CD14-positive monocyte (primary cell): ENCODE measurements at regions not wholly inside any gene's neighbourhood (a gene's known extent, or its start where the extent isn't known, plus 50 kb on each side); places are given as distances from the start of the nearest gene placed in this dataset.

ENCODE experiments used
- DNase-seq, 3 donors: peaks; one replicate each; pipeline ENCODE4 v3.0.0-alpha.2; 2011 to 2022
- H2AFZ ChIP-seq: 2 replicates; pipeline ENCODE4 v1.6.0; 2012; ENCODE audit warnings: mild to moderate bottlenecking, low read depth, low read length, inconsistent platforms; ENCODE audit not compliant: insufficient read depth, poor library complexity, severe bottlenecking
- H3K27ac ChIP-seq, 2 donors: 1 replicate in 1 of 2; 2 replicates in 1 of 2; pipeline ENCODE4 v1.5.1; 2012 to 2013; ENCODE audit warnings: low read length in 2 of 2, control low read depth in 1 of 2, inconsistent platforms in 1 of 2, low read depth in 1 of 2, mild to moderate bottlenecking in 1 of 2
- H3K27me3 ChIP-seq, 2 donors: one replicate each; pipeline versions ENCODE4 v1.6.0 to v1.6.1; 2011 to 2013; ENCODE audit warnings: low read length in 2 of 2; ENCODE audit not compliant: control insufficient read depth in 2 of 2, insufficient read depth in 2 of 2
- H3K36me3 ChIP-seq, 2 donors: replicated peaks in 1 of 2; 1 replicate in 1 of 2; 2 replicates in 1 of 2; pipeline versions ENCODE4 v1.5.1 to v1.6.1; 2012 to 2013; ENCODE audit warnings: low read length in 2 of 2, control low read depth in 1 of 2, inconsistent platforms in 1 of 2, mild to moderate bottlenecking in 1 of 2; ENCODE audit not compliant: insufficient read depth in 2 of 2, control insufficient read depth in 1 of 2
- H3K4me1 ChIP-seq, 2 donors: 1 replicate in 1 of 2; 2 replicates in 1 of 2; pipeline versions ENCODE4 v1.5.1 to v1.6.1; 2012 to 2013; ENCODE audit warnings: low read length in 2 of 2, control low read depth in 1 of 2, inconsistent platforms in 1 of 2, mild to moderate bottlenecking in 1 of 2, moderate library complexity in 1 of 2; ENCODE audit not compliant: insufficient read depth in 2 of 2, control insufficient read depth in 1 of 2
- H3K4me2 ChIP-seq: replicated peaks from 2 replicates; pipeline ENCODE3; 2012; ENCODE audit warnings: low read length, moderate library complexity, mild to moderate bottlenecking; ENCODE audit not compliant: poor library complexity, severe bottlenecking; ENCODE audit errors: extremely low read depth
- H3K4me3 ChIP-seq, 3 experiments: fragments of 200-600 bp in 1 of 3; sonication (generic) in 1 of 3; replicated peaks in 1 of 3; 1 replicate in 2 of 3; 2 replicates in 1 of 3; pipeline ENCODE4 v1.5.1; 2011 to 2013; ENCODE audit warnings: low read length in 3 of 3, mild to moderate bottlenecking in 3 of 3, control low read depth in 2 of 3, low read depth in 2 of 3, inconsistent platforms in 1 of 3, moderate library complexity in 1 of 3
- H3K79me2 ChIP-seq: 2 replicates; pipeline ENCODE4 v1.6.0; 2012; ENCODE audit warnings: mild to moderate bottlenecking, control low read depth, inconsistent platforms, low read length, moderate library complexity; ENCODE audit not compliant: insufficient read depth
- H3K9ac ChIP-seq: 2 replicates; pipeline ENCODE4 v1.6.0; 2017; ENCODE audit warnings: low read length, mild to moderate bottlenecking; ENCODE audit not compliant: insufficient read depth, poor library complexity, severe bottlenecking
- H3K9me3 ChIP-seq, 2 donors: replicated peaks in 1 of 2; 1 replicate in 1 of 2; 2 replicates in 1 of 2; pipeline versions ENCODE4 v1.5.1 to v1.6.1; 2012 to 2013; ENCODE audit warnings: low read length in 2 of 2, control low read depth in 1 of 2; ENCODE audit not compliant: control insufficient read depth in 1 of 2, insufficient read depth in 1 of 2
- H4K20me1 ChIP-seq: 2 replicates; pipeline ENCODE4 v1.6.0; 2012; ENCODE audit warnings: mild to moderate bottlenecking, low read length, control low read depth, moderate library complexity; ENCODE audit not compliant: insufficient read depth
- H3K27ac Mint-ChIP-seq, 7 donors: one replicate each; pipeline ENCODE4 v1.8.0; 2020; ENCODE audit warnings: mild to moderate bottlenecking in 7 of 7, mixed read lengths in 7 of 7, moderate library complexity in 6 of 7, inconsistent platforms in 2 of 7
- H3K27me3 Mint-ChIP-seq, 3 donors: one replicate each; pipeline ENCODE4 v1.8.0; 2021 to 2022; ENCODE audit warnings: low read depth in 3 of 3, mild to moderate bottlenecking in 3 of 3, mixed read lengths in 3 of 3, moderate library complexity in 3 of 3, inconsistent platforms in 1 of 3
- H3K36me3 Mint-ChIP-seq, 2 donors: one replicate each; pipeline ENCODE4 v1.8.0; 2020; ENCODE audit warnings: mixed read lengths in 2 of 2, inconsistent platforms in 1 of 2, mild to moderate bottlenecking in 1 of 2
- H3K4me1 Mint-ChIP-seq: one replicate; pipeline ENCODE4 v1.8.0; 2020; ENCODE audit warnings: mild to moderate bottlenecking, mixed read lengths
- H3K4me3 Mint-ChIP-seq, 2 donors: one replicate each; pipeline ENCODE4 v1.8.0; 2020; ENCODE audit warnings: mild to moderate bottlenecking in 2 of 2, mixed read lengths in 2 of 2, moderate library complexity in 1 of 2
- H3K9me3 Mint-ChIP-seq, 7 donors: one replicate each; pipeline ENCODE4 v1.8.0; 2020 to 2022; ENCODE audit warnings: mixed read lengths in 7 of 7, mild to moderate bottlenecking in 6 of 7, moderate library complexity in 6 of 7, inconsistent platforms in 2 of 7
- CTCF ChIP-seq: fragments of 200-600 bp; IDR thresholded peaks from one replicate; pipeline ENCODE4 v1.8.0; 2022; ENCODE audit warnings: antibody characterized with exemption, mild to moderate bottlenecking
- WGBS: methylation state at CpG from one replicate; pipeline ENCODE4 v1.1.5; 2013; ENCODE audit warnings: missing lambda C conversion rate; ENCODE audit not compliant: insufficient coverage; 5-methylcytosine and 5-hydroxymethylcytosine counted together
- intact Hi-C, 2 donors: fragments of 100-400 bp; cut with micrococcal nuclease; formaldehyde crosslinking; loops; one replicate each; pipeline versions ENCODE4 v1.15.0 to v1.15.1; 2023

DNA sequence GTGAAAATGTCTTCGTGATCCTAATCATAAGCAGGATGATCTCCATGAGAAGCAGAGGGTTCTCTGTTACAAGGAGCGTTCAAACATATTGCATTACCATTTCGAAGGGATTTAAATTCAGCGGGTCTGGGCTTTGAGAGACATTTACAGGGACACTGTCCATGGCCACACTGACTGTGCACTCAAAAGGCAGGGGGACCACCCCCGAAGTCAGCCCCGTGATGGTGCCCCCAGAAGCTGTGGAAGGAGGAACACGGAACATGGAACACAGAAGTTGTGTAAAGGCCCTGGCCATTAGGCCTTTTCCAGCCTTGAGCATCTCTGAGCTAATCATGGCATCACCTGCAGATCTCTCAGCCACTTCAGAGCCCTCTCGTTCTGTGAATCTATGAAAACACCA lies 268.4 kb upstream of the MYT1L start:
- H3K27me3 Mint-ChIP-seq = peaks cover 0 to 5% (median 3%) of the 10 kb centered on the region in 3 donors
- H3K9me3 Mint-ChIP-seq = peaks cover 0 to 5% (median 2%) of the 10 kb centered on the region in 7 donors
- DNase-seq = no peak
- H3K36me3 ChIP-seq = no peaks in the 10 kb centered on the region
- no peak overlapping the region for H2AFZ ChIP-seq
- no peak overlapping the region for H3K4me2 ChIP-seq
- no peak for TF ChIP-seq CTCF
- no peaks in the 10 kb centered on the region for H3K36me3 Mint-ChIP-seq
- H3K27ac ChIP-seq = no peak overlapping the region
- no peak overlapping the region for H3K4me3 ChIP-seq
- intact Hi-C loops = no loop called here
- WGBS = 90% methylated on average over 7 of the region's 8 CpGs
- no peaks in the 10 kb centered on the region for H4K20me1 ChIP-seq
- H3K9ac ChIP-seq = no peak overlapping the region
- no peaks in the 10 kb centered on the region for H3K4me1 Mint-ChIP-seq
- no peaks in the 10 kb centered on the region for H3K9me3 ChIP-seq
- H3K27ac Mint-ChIP-seq = no peak overlapping the region
- H3K27me3 ChIP-seq = no peaks in the 10 kb centered on the region
- H3K4me1 ChIP-seq = no peaks in the 10 kb centered on the region
- H3K4me3 Mint-ChIP-seq = no peak overlapping the region
- H3K79me2 ChIP-seq = no peaks in the 10 kb centered on the region

DNA sequence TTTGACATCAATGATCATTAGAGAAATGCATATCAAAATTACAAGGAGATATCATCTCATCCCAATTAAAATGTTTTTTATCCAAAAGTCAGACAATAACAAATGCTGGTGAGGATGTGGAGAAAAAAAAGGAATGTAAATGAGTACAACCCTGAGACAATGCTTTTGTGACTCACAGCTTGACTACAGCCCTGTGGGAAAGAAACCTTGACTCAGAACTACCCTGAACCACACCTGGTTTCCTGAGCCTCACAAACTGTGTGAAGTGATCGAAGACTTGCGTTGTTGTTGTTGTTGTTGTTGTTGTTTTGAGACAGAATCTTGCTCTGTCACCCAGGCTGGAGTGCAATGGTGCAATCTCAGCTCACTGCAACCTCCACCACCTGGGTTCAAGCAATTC lies 266.6 kb upstream of the MYT1L start:
- Mint-ChIP-seq H3K36me3 (no peaks in the 10 kb centered on the region), H3K27me3 (peaks cover 0 to 5% (median 3%) of the 10 kb centered on the region in 3 donors), H3K9me3 (peaks cover 0 to 5% (median 2%) of the 10 kb centered on the region in 7 donors), H3K4me1 (no peaks in the 10 kb centered on the region), H3K27ac (no peak overlapping the region), H3K4me3 (no peak overlapping the region)
- no CpG with 5 or more reads among the region's 2 CpGs for WGBS
- Histone ChIP-seq H3K79me2 (no peaks in the 10 kb centered on the region), H3K4me2 (no peak overlapping the region), H3K9me3 (no peaks in the 10 kb centered on the region), H4K20me1 (no peaks in the 10 kb centered on the region), H3K9ac (no peak overlapping the region), H3K4me1 (no peaks in the 10 kb centered on the region), H2AFZ (no peak overlapping the region), H3K27me3 (no peaks in the 10 kb centered on the region), H3K4me3 (no peak overlapping the region), H3K27ac (no peak overlapping the region), H3K36me3 (no peaks in the 10 kb centered on the region)
- TF ChIP-seq CTCF = no peak
- intact Hi-C loops = no loop called here
- no peak for DNase-seq
